Lung (tissue), 11 donors: ENCODE measurements at regions not wholly inside any gene's neighbourhood (a gene's known extent, or its start where the extent isn't known, plus 50 kb on each side); places are given as distances from the start of the nearest gene placed in this dataset.

Experiments
- ATAC-seq: fragments of 200-7000 bp; cut with Tn5 transposase; one replicate; pipeline ENCODE4 v1.9.1; 2020; ENCODE audit warnings: moderate number of reproducible peaks; ENCODE audit not compliant: insufficient read depth, low FRiP score
- DNase-seq, 3 donors: peaks; one replicate each; pipeline ENCODE4 v3.0.0-alpha.2; 2013 to 2017
- H3K27ac ChIP-seq, 2 donors: one replicate each; pipeline ENCODE4 v1.5.1; 2013; ENCODE audit warnings: mild to moderate bottlenecking in 2 of 2, moderate library complexity in 2 of 2, control low read depth in 1 of 2, inconsistent platforms in 1 of 2, low read depth in 1 of 2, low read length in 1 of 2
- H3K27me3 ChIP-seq, 3 donors: one replicate each; pipeline ENCODE4 v1.5.1; 2013; ENCODE audit warnings: low read length in 2 of 3; ENCODE audit not compliant: control insufficient read depth in 3 of 3, insufficient read depth in 3 of 3
- H3K36me3 ChIP-seq, 4 donors: one replicate each; pipeline ENCODE4 v1.5.1; 2013; ENCODE audit warnings: low read length in 4 of 4, mild to moderate bottlenecking in 1 of 4, moderate library complexity in 1 of 4; ENCODE audit not compliant: control insufficient read depth in 4 of 4, insufficient read depth in 4 of 4
- H3K4me1 ChIP-seq, 5 donors: one replicate each; pipeline ENCODE4 v1.5.1; 2013; ENCODE audit warnings: low read length in 5 of 5, mild to moderate bottlenecking in 2 of 5, moderate library complexity in 1 of 5; ENCODE audit not compliant: control insufficient read depth in 5 of 5, insufficient read depth in 5 of 5
- H3K4me3 ChIP-seq: one replicate; pipeline ENCODE4 v1.5.1; 2013; ENCODE audit warnings: mild to moderate bottlenecking, control low read depth, moderate library complexity
- H3K9ac ChIP-seq, 2 donors: one replicate each; pipeline ENCODE4 v1.5.1; 2013; ENCODE audit warnings: low read length in 2 of 2, control low read depth in 1 of 2; ENCODE audit not compliant: insufficient read depth in 1 of 2
- H3K9me3 ChIP-seq, 4 donors: one replicate each; pipeline ENCODE4 v1.5.1; 2013; ENCODE audit warnings: low read length in 3 of 4, mild to moderate bottlenecking in 1 of 4, moderate library complexity in 1 of 4; ENCODE audit not compliant: control insufficient read depth in 4 of 4, insufficient read depth in 3 of 4
- CTCF ChIP-seq: IDR thresholded peaks from 2 replicates; pipeline ENCODE4 v1.5.1; 2012; ENCODE audit warnings: mild to moderate bottlenecking; ENCODE audit errors: control extremely low read depth, extremely low read depth
- WGBS, 2 donors: extraction: QIAGEN DNeasy Blood & Tissue Kit; methylation state at CpG; one replicate each; pipeline ENCODE4 v1.1.7; 2013; 5-methylcytosine and 5-hydroxymethylcytosine counted together
- donor health status: control.
- donor health status: control.
- donor health status: Bipolar disorder and iron deficiency.
- donor health status: healthy.
- donor health status: DM: yes; HTN: yes; CAD: no.

GRCh38 chr4:18252052-18252451 lies 230.5 kb upstream of the LCORL start:
- Histone ChIP-seq H3K4me1 (no peaks in the 10 kb centered on the region), H3K9ac (no peak overlapping the region), H3K4me3 (no peak overlapping the region), H3K9me3 (peaks cover 0 to 2% (median 0%) of the 10 kb centered on the region in 4 donors), H3K27ac (no peak overlapping the region), H3K27me3 (no peaks in the 10 kb centered on the region), H3K36me3 (no peaks in the 10 kb centered on the region)
- WGBS, 2 donors: 82 to 94% methylated on average over 1 of the region's 1 CpG
- TF ChIP-seq CTCF: no peak
- no peak for ATAC-seq
- no peak for DNase-seq

GRCh38 chr4:18250564-18250963 lies 229.0 kb upstream of the LCORL start:
- H3K4me3 ChIP-seq: no peak overlapping the region
- H3K9ac ChIP-seq: no peak overlapping the region
- TF ChIP-seq CTCF: no peak
- H3K36me3 ChIP-seq: no peaks in the 10 kb centered on the region
- H3K27me3 ChIP-seq: no peaks in the 10 kb centered on the region
- no peaks in the 10 kb centered on the region for H3K4me1 ChIP-seq
- H3K27ac ChIP-seq: no peak overlapping the region
- H3K9me3 ChIP-seq: peaks cover 0 to 2% (median 0%) of the 10 kb centered on the region in 4 donors
- DNase-seq (no peak), ATAC-seq (no peak)

- ATAC-seq: no peak
- TF ChIP-seq CTCF: no peak
Observed at GRCh38 chr4:18248611-18249010, 227.1 kb upstream of the LCORL start.

GRCh38 chr4:18247189-18247588 lies 225.6 kb upstream of the LCORL start:
- ATAC-seq (no peak), DNase-seq (no peak)
- 63 to 75% methylated on average over 4 of the region's 4 CpGs for WGBS, 2 donors
- Histone ChIP-seq H3K27me3 (no peaks in the 10 kb centered on the region), H3K4me3 (no peak overlapping the region), H3K9ac (no peak overlapping the region), H3K27ac (no peak overlapping the region), H3K4me1 (no peaks in the 10 kb centered on the region), H3K9me3 (peaks cover 0 to 2% (median 0%) of the 10 kb centered on the region in 4 donors), H3K36me3 (no peaks in the 10 kb centered on the region)
- TF ChIP-seq CTCF: no peak

More at GRCh38 chr4:18248611-18249010, 227.1 kb upstream of the LCORL start:
- H3K9me3 ChIP-seq: peaks cover 0 to 2% (median 0%) of the 10 kb centered on the region in 4 donors
- DNase-seq: no peak
- H3K4me1 ChIP-seq: no peaks in the 10 kb centered on the region
- no peaks in the 10 kb centered on the region for H3K36me3 ChIP-seq
- WGBS, 2 donors: 87 to 90% methylated on average over 2 of the region's 2 CpGs
- H3K9ac ChIP-seq: no peak overlapping the region
- no peaks in the 10 kb centered on the region for H3K27me3 ChIP-seq
- H3K27ac ChIP-seq: no peak overlapping the region
- H3K4me3 ChIP-seq: no peak overlapping the region
